NT2/D1 (cell line): ENCODE measurements at regions not wholly inside any gene's neighbourhood (a gene's known extent, or its start where the extent isn't known, plus 50 kb on each side); places are given as distances from the start of the nearest gene placed in this dataset.
"Not testable (repeated sequence)": the region's sequence is repeated elsewhere in the genome, so short reads cannot be mapped to it uniquely, and the experiment has no call there.

Source experiments
- DNase-seq: peaks from one replicate; pipeline ENCODE4 v3.0.0-alpha.2; 2011; ENCODE audit warnings: low read depth, low spot score
- H3K27me3 ChIP-seq: 2 replicates; pipeline ENCODE4 v1.6.0; 2011; ENCODE audit warnings: mild to moderate bottlenecking; ENCODE audit not compliant: insufficient read length, insufficient read depth
- H3K36me3 ChIP-seq: 2 replicates; pipeline ENCODE4 v1.6.1; 2011; ENCODE audit warnings: mild to moderate bottlenecking, low read length, mixed read lengths; ENCODE audit not compliant: insufficient read depth, insufficient read length
- H3K4me1 ChIP-seq: 2 replicates; pipeline ENCODE4 v1.5.1; 2011; ENCODE audit not compliant: insufficient read depth, insufficient read length
- H3K4me3 ChIP-seq: 2 replicates; pipeline ENCODE4 v1.5.1; 2011; ENCODE audit warnings: low read depth; ENCODE audit not compliant: insufficient read length
- H3K9ac ChIP-seq: 2 replicates; pipeline ENCODE4 v1.6.0; 2011; ENCODE audit warnings: low read depth; ENCODE audit not compliant: insufficient read length
- H3K9me3 ChIP-seq: 2 replicates; pipeline ENCODE4 v1.5.1; 2011; ENCODE audit warnings: mild to moderate bottlenecking, low read length; ENCODE audit not compliant: insufficient read depth
- SUZ12 ChIP-seq: IDR thresholded peaks from 2 replicates; pipeline ENCODE4 v1.6.1; 2011; ENCODE audit not compliant: insufficient read length, insufficient read depth; ENCODE audit errors: extremely low read depth
- YY1 ChIP-seq: IDR thresholded peaks from 2 replicates; pipeline ENCODE4 v1.6.1; 2011; ENCODE audit not compliant: insufficient read length, insufficient read depth
- ZNF274 ChIP-seq: IDR thresholded peaks from 2 replicates; pipeline ENCODE4 v1.6.1; 2011; ENCODE audit warnings: mild to moderate bottlenecking, low read depth, low read length

GRCh38 chr11:39641751-39642150, 1817.7 kb downstream of the LRRC4C start:
- H3K4me1 ChIP-seq: no peaks in the 10 kb centered on the region
- no peak for DNase-seq
- TF ChIP-seq SUZ12 (no peak), ZNF274 (no peak), YY1 (no peak)
- H3K4me3 ChIP-seq: no peak overlapping the region
- H3K9ac ChIP-seq: no peak overlapping the region
- H3K9me3 ChIP-seq: no peaks in the 10 kb centered on the region
- H3K27me3 ChIP-seq: no peaks in the 10 kb centered on the region
- H3K36me3 ChIP-seq: no peaks in the 10 kb centered on the region

- Histone ChIP-seq H3K36me3 (no peaks in the 10 kb centered on the region), H3K4me3 (no peak overlapping the region), H3K9me3 (no peaks in the 10 kb centered on the region), H3K9ac (no peak overlapping the region), H3K4me1 (no peaks in the 10 kb centered on the region), H3K27me3 (no peaks in the 10 kb centered on the region)
- no peak for DNase-seq
- no peak for TF ChIP-seq YY1
- TF ChIP-seq ZNF274: no peak
- TF ChIP-seq SUZ12: no peak
Measured at GRCh38 chr11:39630365-39630764, 1829.1 kb downstream of the LRRC4C start.

GRCh38 chr11:39628311-39628710, 1831.1 kb downstream of the LRRC4C start:
- TF ChIP-seq YY1 (no peak), SUZ12 (no peak), ZNF274 (no peak)
- no peaks in the 10 kb centered on the region for H3K27me3 ChIP-seq
- no peaks in the 10 kb centered on the region for H3K36me3 ChIP-seq
- H3K4me1 ChIP-seq: no peaks in the 10 kb centered on the region
- H3K9ac ChIP-seq: no peak overlapping the region
- DNase-seq: no peak
- no peaks in the 10 kb centered on the region for H3K9me3 ChIP-seq
- no peak overlapping the region for H3K4me3 ChIP-seq

DNA sequence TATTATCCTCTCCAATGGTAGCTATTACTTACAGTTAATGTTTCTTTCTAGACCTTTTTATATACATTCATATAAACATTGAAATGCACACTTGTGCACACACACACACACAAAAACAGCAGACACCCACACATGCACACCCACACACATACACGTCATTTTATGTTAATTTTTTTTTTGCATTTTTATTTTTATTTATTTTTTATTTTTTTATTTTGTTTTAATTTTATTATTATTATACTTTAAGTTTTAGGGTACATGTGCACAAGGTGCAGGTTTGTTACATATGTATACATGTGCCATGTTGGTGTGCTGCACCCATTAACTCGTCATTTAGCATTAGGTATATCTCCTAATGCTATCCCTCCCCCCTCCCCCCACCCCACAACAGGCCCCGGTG, 1839.1 kb downstream of the LRRC4C start:
- H3K36me3 ChIP-seq: not testable (repeated sequence)

GRCh38 chr11:39617971-39618370, 1841.5 kb downstream of the LRRC4C start:
- no peaks in the 10 kb centered on the region for H3K27me3 ChIP-seq
- no peaks in the 10 kb centered on the region for H3K36me3 ChIP-seq
- no peak overlapping the region for H3K9ac ChIP-seq
- H3K9me3 ChIP-seq: peaks cover 6% of the 10 kb centered on the region; the same call in 1 of the 2 replicates
- TF ChIP-seq YY1: no peak
- TF ChIP-seq ZNF274: no peak
- no peak overlapping the region for H3K4me3 ChIP-seq
- DNase-seq: no peak
- H3K4me1 ChIP-seq: no peaks in the 10 kb centered on the region

More for the DNA sequence above, 1839.1 kb downstream of the LRRC4C start:
- not testable (repeated sequence) for H3K4me1 ChIP-seq, H3K4me3 ChIP-seq, H3K27me3 ChIP-seq, H3K9ac ChIP-seq, DNase-seq, H3K9me3 ChIP-seq

- no peaks in the 10 kb centered on the region for H3K4me1 ChIP-seq
- H3K4me3 ChIP-seq: no peak overlapping the region
- TF ChIP-seq YY1 (no peak), SUZ12 (no peak), ZNF274 (no peak)
- no peaks in the 10 kb centered on the region for H3K27me3 ChIP-seq
- H3K9ac ChIP-seq: no peak overlapping the region
- no peaks in the 10 kb centered on the region for H3K9me3 ChIP-seq
- H3K36me3 ChIP-seq: no peaks in the 10 kb centered on the region
- no peak for DNase-seq
Measured at GRCh38 chr11:39589391-39589790, 1870.1 kb downstream of the LRRC4C start.

GRCh38 chr11:39586036-39586435, 1873.4 kb downstream of the LRRC4C start:
- H3K9me3 ChIP-seq: no peaks in the 10 kb centered on the region
- no peaks in the 10 kb centered on the region for H3K36me3 ChIP-seq
- no peak for DNase-seq
- H3K9ac ChIP-seq: no peak overlapping the region
- TF ChIP-seq YY1: no peak
- no peak for TF ChIP-seq SUZ12
- no peak for TF ChIP-seq ZNF274
- no peaks in the 10 kb centered on the region for H3K4me1 ChIP-seq
- no peak overlapping the region for H3K4me3 ChIP-seq
- no peaks in the 10 kb centered on the region for H3K27me3 ChIP-seq

DNA sequence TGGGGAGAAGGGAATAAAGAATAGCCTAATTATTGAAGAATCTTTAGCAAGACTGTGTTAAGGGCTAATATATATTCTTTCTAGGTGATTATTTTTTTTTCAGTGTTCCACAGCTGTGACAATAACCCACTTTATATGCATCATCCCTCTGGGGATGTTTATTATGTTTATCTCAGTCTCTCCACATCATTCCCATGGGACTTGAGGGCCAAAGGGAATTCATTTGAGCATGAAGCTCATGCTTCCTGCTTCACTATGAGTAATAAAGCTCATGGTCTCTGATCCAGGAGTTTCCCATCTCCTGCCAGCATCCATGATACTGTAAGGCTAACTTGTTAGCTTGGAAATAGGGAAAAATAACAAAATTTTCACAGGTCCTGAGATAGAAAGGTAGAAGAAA, 1888.4 kb downstream of the LRRC4C start:
- Histone ChIP-seq H3K4me3 (no peak overlapping the region), H3K9ac (no peak overlapping the region), H3K36me3 (no peaks in the 10 kb centered on the region), H3K27me3 (no peaks in the 10 kb centered on the region), H3K9me3 (peaks cover under 1% of the 10 kb centered on the region), H3K4me1 (no peaks in the 10 kb centered on the region)
- no peak for DNase-seq
- TF ChIP-seq ZNF274: no peak
- TF ChIP-seq SUZ12: no peak
- no peak for TF ChIP-seq YY1
